Sigmoid colon (tissue), 6 donors: ENCODE measurements at regions not wholly inside any gene's neighbourhood (a gene's known extent, or its start where the extent isn't known, plus 50 kb on each side); places are given as distances from the start of the nearest gene placed in this dataset.

Experiments used
- DNase-seq: peaks from one replicate; pipeline ENCODE4 v3.0.0-alpha.2; 2019
- H3K27ac ChIP-seq, 4 donors: fragments of 200-600 bp; sonication (generic); one replicate each; pipeline ENCODE4 v1.5.1; 2016 to 2019; ENCODE audit warnings: mild to moderate bottlenecking in 1 of 4
- H3K27me3 ChIP-seq, 3 donors: fragments of 200-600 bp; sonication (generic); one replicate each; pipeline ENCODE4 v1.5.1; 2019; ENCODE audit warnings: mild to moderate bottlenecking in 1 of 3
- H3K36me3 ChIP-seq, 4 donors: fragments of 200-600 bp; sonication (generic); one replicate each; pipeline ENCODE4 v1.5.1; 2016 to 2019
- H3K4me1 ChIP-seq, 4 donors: fragments of 200-600 bp; sonication (generic); one replicate each; pipeline ENCODE4 v1.5.1; 2017 to 2019
- H3K4me3 ChIP-seq, 4 donors: fragments of 200-600 bp; sonication (generic); one replicate each; pipeline ENCODE4 v1.5.1; 2017 to 2019; ENCODE audit warnings: mild to moderate bottlenecking in 2 of 4, moderate library complexity in 1 of 4
- H3K9me3 ChIP-seq, 4 donors: fragments of 200-600 bp in 3 of 4; sonication (generic) in 3 of 4; one replicate each; pipeline versions ENCODE4 v1.5.1 to v1.6.1; 2013 to 2019
- CTCF ChIP-seq, 4 experiments: fragments of 450-650 bp in 3 of 4; fragments of 200-600 bp in 1 of 4; IDR thresholded peaks; one replicate each; pipeline ENCODE4 v1.5.1; 2016 to 2019; ENCODE audit warnings: antibody characterized with exemption in 4 of 4, mild to moderate bottlenecking in 3 of 4, moderate library complexity in 2 of 4
- EP300 ChIP-seq, 4 donors: sonication (generic); formaldehyde crosslinking; IDR thresholded peaks; one replicate each; pipeline ENCODE4 v1.6.1; 2017; ENCODE audit warnings: antibody characterized with exemption in 4 of 4
- POLR2A ChIP-seq, 2 donors: fragments of 450-650 bp; IDR thresholded peaks; one replicate each; pipeline ENCODE4 v1.6.1; 2016; ENCODE audit warnings: antibody characterized with exemption in 2 of 2, mild to moderate bottlenecking in 2 of 2, moderate library complexity in 2 of 2
- POLR2AphosphoS5 ChIP-seq, 4 donors: sonication (generic); formaldehyde crosslinking; IDR thresholded peaks; one replicate each; pipeline ENCODE4 v1.6.1; 2017; ENCODE audit warnings: antibody characterized with exemption in 4 of 4
- WGBS, 2 donors: extraction: QIAGEN DNeasy Blood & Tissue Kit; methylation state at CpG; one replicate each; pipeline ENCODE4 v1.1.7; 2013; 5-methylcytosine and 5-hydroxymethylcytosine counted together
- intact Hi-C: fragments of 100-400 bp; cut with DNase I; formaldehyde crosslinking; loops from one replicate; pipeline ENCODE4 v1.15.1; 2023
- donor health status: healthy with polysubstance abuse.
- donor health status: healthy.

DNA sequence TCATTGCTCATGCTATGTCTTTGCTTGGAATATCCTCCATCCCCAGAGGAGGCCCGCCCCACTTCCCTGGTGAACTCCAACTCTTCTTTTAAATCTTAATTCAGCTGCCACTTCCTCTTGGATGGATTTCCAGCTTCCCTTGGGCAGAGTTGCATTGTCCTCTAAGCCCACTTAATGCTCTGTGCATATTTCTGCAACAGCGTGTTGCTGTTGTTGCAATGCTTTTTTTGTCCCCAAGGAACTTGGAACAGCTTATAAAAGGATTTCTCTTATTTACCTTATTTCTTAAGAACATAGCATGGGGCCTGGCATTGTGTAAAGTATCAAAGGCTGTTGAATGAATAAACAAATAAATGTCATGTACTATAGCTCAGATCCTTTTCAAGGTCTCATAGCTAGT is 507.4 kb downstream of the METTL15 start:
- no peak for DNase-seq
- intact Hi-C loops = no loop called here

DNA sequence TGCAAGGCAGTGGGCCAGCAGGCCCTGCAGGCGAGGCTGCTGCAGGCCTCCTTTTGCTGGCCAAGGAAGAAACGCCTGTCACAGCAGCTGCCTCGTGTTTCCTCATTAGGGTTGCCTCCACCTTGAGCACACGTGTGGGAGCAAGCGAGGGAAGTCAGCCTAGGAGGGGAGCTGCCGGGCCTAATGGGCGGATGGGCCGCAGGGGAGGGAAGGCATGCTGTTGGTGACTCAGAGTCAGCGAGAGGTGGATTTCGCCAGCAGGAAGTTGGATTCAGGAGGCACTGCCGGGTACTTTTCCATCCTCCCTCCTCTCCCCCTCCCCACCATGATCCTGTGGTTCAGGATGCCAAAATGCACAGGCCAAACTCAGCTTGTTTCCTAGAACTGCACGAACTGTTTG is 498.7 kb downstream of the METTL15 start:
- TF ChIP-seq CTCF (IDR thresholded peaks at IDR 0.05) (no peak), POLR2A (IDR thresholded peaks at IDR 0.05) (no peak), EP300 (IDR thresholded peaks at IDR 0.05) (no peak), POLR2AphosphoS5 (IDR thresholded peaks at IDR 0.05) (no peak)
- H3K36me3 ChIP-seq = no peaks in the 10 kb centered on the region
- H3K27me3 ChIP-seq = no peaks in the 10 kb centered on the region
- H3K4me1 ChIP-seq = no peaks in the 10 kb centered on the region
- DNase-seq = no peak
- H3K4me3 ChIP-seq = no peak overlapping the region
- no peaks in the 10 kb centered on the region for H3K9me3 ChIP-seq
- WGBS, 2 donors = 66 to 70% methylated on average over 12 of the region's 12 CpGs
- intact Hi-C loops = no loop called here
- no peak overlapping the region for H3K27ac ChIP-seq

More for the DNA sequence above, 507.4 kb downstream of the METTL15 start:
- Histone ChIP-seq H3K27ac (no peak overlapping the region), H3K36me3 (no peaks in the 10 kb centered on the region), H3K4me3 (no peak overlapping the region), H3K4me1 (no peaks in the 10 kb centered on the region), H3K9me3 (no peaks in the 10 kb centered on the region), H3K27me3 (no peaks in the 10 kb centered on the region)
- WGBS, 2 donors = 65 to 66% methylated on average over 2 of the region's 2 CpGs
- TF ChIP-seq POLR2AphosphoS5 (IDR thresholded peaks at IDR 0.05) (no peak), CTCF (IDR thresholded peaks at IDR 0.05) (no peak), POLR2A (IDR thresholded peaks at IDR 0.05) (no peak), EP300 (IDR thresholded peaks at IDR 0.05) (no peak)

DNA sequence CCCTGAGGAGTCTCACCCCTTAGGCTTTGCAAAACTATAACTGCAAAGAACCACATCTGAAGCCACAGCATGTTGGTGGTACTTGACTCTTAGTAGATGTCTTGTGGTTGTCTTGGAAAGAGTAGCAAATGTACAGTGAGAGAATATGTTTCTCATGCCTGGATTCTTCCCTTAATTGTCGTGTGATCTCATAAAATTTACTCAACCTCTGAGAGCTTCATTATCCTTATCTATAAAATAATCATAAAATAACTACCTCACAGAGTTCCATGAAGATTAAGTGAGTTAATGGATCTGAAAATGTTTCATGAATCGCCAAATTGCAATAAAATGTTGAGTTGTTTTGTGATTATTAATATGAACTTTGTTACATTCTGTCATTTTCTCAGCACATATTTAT is 491.5 kb downstream of the METTL15 start:
- 54 to 79% methylated on average over 2 of the region's 2 CpGs for WGBS, 2 donors
- Histone ChIP-seq H3K4me1 (no peaks in the 10 kb centered on the region), H3K4me3 (no peak overlapping the region), H3K9me3 (no peaks in the 10 kb centered on the region), H3K27me3 (no peaks in the 10 kb centered on the region), H3K36me3 (no peaks in the 10 kb centered on the region), H3K27ac (no peak overlapping the region)
- TF ChIP-seq EP300 (IDR thresholded peaks at IDR 0.05) = no peak
- TF ChIP-seq POLR2AphosphoS5 (IDR thresholded peaks at IDR 0.05) = no peak
- TF ChIP-seq POLR2A (IDR thresholded peaks at IDR 0.05) = no peak
- no peak for TF ChIP-seq CTCF (IDR thresholded peaks at IDR 0.05)
- no peak for DNase-seq
- intact Hi-C loops = no loop called here

- Histone ChIP-seq H3K4me3 (no peak overlapping the region), H3K4me1 (no peaks in the 10 kb centered on the region), H3K36me3 (no peaks in the 10 kb centered on the region), H3K27ac (no peak overlapping the region), H3K9me3 (no peaks in the 10 kb centered on the region), H3K27me3 (no peaks in the 10 kb centered on the region)
- DNase-seq = no peak
- intact Hi-C loops = no loop called here
- TF ChIP-seq POLR2AphosphoS5 (IDR thresholded peaks at IDR 0.05) = no peak
- TF ChIP-seq EP300 (IDR thresholded peaks at IDR 0.05) = no peak
- no peak for TF ChIP-seq CTCF (IDR thresholded peaks at IDR 0.05)
- WGBS, 2 donors = 80 to 83% methylated on average over 3 of the region's 3 CpGs
Measured at GRCh38 chr11:28598531-28598930, 490.3 kb downstream of the METTL15 start.

GRCh38 chr11:28596816-28597215 is 488.6 kb downstream of the METTL15 start:
- H3K27me3 ChIP-seq = no peaks in the 10 kb centered on the region
- intact Hi-C loops = no loop called here
- no peaks in the 10 kb centered on the region for H3K4me1 ChIP-seq
- TF ChIP-seq CTCF (IDR thresholded peaks at IDR 0.05) (no peak), POLR2A (IDR thresholded peaks at IDR 0.05) (no peak), POLR2AphosphoS5 (IDR thresholded peaks at IDR 0.05) (no peak), EP300 (IDR thresholded peaks at IDR 0.05) (no peak)
- H3K36me3 ChIP-seq = no peaks in the 10 kb centered on the region
- no peak for DNase-seq
- H3K27ac ChIP-seq = no peak overlapping the region
- H3K9me3 ChIP-seq = peaks cover 0 to 6% (median 0%) of the 10 kb centered on the region in 4 donors
- 92 to 99% methylated on average over 2 of the region's 2 CpGs for WGBS, 2 donors
- no peak overlapping the region for H3K4me3 ChIP-seq
